ENCODE measurements at regions not wholly inside any gene's neighbourhood (a gene's known extent, or its start where the extent isn't known, plus 50 kb on each side); places are given as distances from the start of the nearest gene placed in this dataset.
"Not testable (repeated sequence)": the region's sequence is repeated elsewhere in the genome, so short reads cannot be mapped to it uniquely, and the experiment has no call there.

DNA sequence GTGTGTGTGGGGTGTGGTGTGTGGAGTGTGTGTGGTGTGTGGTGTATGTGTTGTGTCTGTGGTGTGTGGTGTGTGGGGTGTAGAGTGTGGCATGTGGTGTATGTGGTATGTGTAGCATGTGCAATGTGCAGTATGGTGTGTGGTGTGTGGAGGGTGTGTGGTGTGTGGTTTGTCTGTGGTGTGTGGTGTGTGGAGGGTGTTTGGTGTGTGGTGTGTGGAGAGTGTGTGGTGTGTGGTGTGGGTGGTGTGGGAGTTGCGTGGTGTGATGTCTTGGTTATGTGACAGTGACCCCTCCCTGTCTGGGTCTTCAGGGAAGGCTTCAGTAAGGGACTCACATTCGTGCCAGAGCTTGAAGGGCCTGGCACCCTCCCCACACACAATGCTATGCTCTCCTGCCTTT is 718.2 kb upstream of the SOX11 start:
- Histone ChIP-seq H3K4me3 (replicated peaks in 1 of 3) (no peak overlapping the region), H3K27me3 (no peaks in the 10 kb centered on the region), H3K9me3 (no peaks in the 10 kb centered on the region), H3K36me3 (no peaks in the 10 kb centered on the region), H3K27ac (no peak overlapping the region), H3K4me1 (no peaks in the 10 kb centered on the region)
- 75 to 87% methylated on average over 2 of the region's 2 CpGs for WGBS, 2 donors
- DNase-seq, result no peak
- intact Hi-C loops (cut with DNase I), result no loop called here
- TF ChIP-seq POLR2A (IDR thresholded peaks at IDR 0.05), result no peak
- TF ChIP-seq, protein P1, sequence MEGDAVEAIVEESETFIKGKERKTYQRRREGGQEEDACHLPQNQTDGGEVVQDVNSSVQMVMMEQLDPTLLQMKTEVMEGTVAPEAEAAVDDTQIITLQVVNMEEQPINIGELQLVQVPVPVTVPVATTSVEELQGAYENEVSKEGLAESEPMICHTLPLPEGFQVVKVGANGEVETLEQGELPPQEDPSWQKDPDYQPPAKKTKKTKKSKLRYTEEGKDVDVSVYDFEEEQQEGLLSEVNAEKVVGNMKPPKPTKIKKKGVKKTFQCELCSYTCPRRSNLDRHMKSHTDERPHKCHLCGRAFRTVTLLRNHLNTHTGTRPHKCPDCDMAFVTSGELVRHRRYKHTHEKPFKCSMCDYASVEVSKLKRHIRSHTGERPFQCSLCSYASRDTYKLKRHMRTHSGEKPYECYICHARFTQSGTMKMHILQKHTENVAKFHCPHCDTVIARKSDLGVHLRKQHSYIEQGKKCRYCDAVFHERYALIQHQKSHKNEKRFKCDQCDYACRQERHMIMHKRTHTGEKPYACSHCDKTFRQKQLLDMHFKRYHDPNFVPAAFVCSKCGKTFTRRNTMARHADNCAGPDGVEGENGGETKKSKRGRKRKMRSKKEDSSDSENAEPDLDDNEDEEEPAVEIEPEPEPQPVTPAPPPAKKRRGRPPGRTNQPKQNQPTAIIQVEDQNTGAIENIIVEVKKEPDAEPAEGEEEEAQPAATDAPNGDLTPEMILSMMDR (IDR thresholded peaks at IDR 0.05), result no peak

DNA sequence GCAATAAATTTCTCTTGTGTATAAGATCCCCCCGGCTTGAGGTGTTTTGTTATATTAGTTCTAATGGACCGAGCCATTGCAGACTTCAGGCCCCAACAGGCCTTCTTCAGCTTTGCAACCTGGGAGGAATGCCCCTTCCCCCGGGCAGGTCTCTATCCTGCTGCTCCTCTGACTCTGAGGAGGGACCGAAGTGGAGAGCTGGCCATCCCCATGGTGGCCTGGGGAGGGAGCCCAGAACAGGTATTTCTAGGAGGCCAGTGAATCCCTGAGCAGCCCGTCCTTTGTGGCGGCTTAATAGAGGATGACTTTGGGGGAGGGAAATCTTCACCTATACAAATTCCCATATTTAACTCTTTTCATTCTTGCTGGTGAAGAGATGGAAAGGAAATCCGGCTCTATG is 715.8 kb upstream of the SOX11 start:
- Histone ChIP-seq H3K4me3 (replicated peaks in 1 of 3) (no peak overlapping the region), H3K9me3 (no peaks in the 10 kb centered on the region), H3K4me1 (no peaks in the 10 kb centered on the region), H3K36me3 (no peaks in the 10 kb centered on the region), H3K27me3 (no peaks in the 10 kb centered on the region), H3K27ac (no peak overlapping the region)
- TF ChIP-seq, protein P1 (IDR thresholded peaks at IDR 0.05), result no peak
- intact Hi-C loops (cut with DNase I), result no loop called here
- 85 to 90% methylated on average over 6 to 7 of the region's 7 CpGs for WGBS, 2 donors
- no peak for DNase-seq

DNA sequence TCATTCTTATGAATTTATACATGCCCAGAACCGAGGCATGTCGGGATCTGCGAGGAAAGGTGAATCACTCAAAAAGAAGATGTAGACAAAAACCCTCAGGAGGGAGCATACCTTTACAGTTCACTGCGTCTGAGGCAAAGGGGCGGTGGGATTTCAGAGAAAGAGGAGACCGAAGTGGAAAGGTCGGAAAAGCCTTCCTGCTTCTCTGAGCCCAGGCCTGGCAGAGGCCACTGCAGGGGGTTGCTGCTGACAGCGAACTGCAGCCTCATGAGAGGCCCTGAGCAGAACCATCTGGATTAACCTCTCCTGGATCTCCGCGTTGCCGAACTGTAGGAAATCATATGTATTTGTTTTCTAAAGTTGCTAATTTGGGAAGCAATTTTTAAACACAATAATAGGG is 713.1 kb upstream of the SOX11 start:
- TF ChIP-seq, protein P1 (IDR thresholded peaks at IDR 0.05), result no peak
- no peak for TF ChIP-seq POLR2A (IDR thresholded peaks at IDR 0.05)
- no peak overlapping the region for H3K27ac ChIP-seq
- H3K27me3 ChIP-seq, result no peaks in the 10 kb centered on the region
- no peak for DNase-seq
- no peak overlapping the region for H3K4me3 ChIP-seq (replicated peaks in 1 of 3)
- H3K9me3 ChIP-seq, result no peaks in the 10 kb centered on the region
- intact Hi-C loops (cut with DNase I), result no loop called here
- H3K4me1 ChIP-seq, result no peaks in the 10 kb centered on the region
- no peaks in the 10 kb centered on the region for H3K36me3 ChIP-seq
- WGBS, 2 donors, result 63 to 67% methylated on average over 11 of the region's 11 CpGs

DNA sequence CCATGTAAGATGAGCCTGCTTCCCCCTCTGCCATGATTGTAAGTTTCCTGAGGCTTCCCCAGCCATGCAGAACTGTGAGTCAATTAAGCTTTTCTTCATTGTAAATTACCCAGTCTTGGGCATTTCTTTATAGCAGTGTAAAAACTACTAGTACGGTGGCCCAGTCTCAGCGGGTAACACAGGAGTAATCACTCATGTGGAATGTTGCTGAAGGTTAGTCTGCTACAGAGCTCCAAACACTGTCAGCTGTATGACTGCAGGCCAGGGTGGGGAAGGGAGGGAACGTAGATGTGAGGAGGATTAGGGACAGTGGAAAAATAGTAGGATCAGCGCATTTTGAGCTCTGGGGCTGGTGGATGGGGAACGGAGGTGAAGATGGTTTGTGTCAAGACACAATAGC is 711.2 kb upstream of the SOX11 start:
- DNase-seq, result no peak
- H3K27me3 ChIP-seq, result no peaks in the 10 kb centered on the region
- WGBS, 2 donors, result 81% methylated on average over 5 of the region's 5 CpGs
- intact Hi-C loops (cut with DNase I), result no loop called here
- H3K4me3 ChIP-seq (replicated peaks in 1 of 3), result no peak overlapping the region
- no peaks in the 10 kb centered on the region for H3K36me3 ChIP-seq
- no peaks in the 10 kb centered on the region for H3K9me3 ChIP-seq
- TF ChIP-seq, protein P1 (IDR thresholded peaks at IDR 0.05), result no peak
- no peak for TF ChIP-seq POLR2A (IDR thresholded peaks at IDR 0.05)
- no peak overlapping the region for H3K27ac ChIP-seq
- no peaks in the 10 kb centered on the region for H3K4me1 ChIP-seq

DNA sequence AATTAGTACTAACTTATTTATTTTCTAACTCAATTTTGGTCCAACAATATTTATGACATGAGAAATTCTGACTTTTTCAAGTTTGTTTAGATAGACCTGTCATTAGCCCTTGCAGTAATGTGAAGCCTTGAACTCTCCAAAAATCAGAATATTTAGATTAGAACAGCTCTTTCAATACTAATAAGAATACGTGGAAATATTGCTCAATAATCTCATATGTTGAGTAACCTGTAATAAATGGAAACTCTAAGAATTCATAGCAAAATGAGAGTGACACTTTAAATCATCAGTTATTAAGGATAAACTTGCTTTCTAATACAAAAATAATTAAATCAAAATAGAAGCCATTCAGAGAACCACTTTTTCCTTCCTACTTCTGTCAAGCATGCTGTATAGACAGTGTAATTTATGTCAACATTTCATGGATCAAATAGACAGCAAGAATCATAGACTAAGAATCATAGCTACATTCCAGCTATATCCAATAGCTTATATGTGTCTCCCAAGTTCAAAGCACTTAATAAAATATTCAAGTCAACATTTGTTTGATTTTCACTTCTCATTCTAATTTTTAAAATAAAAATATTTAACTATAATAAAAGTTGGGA is 710.3 kb upstream of the SOX11 start:
- H3K4me3 ChIP-seq (replicated peaks in 1 of 3), result no peak overlapping the region
- TF ChIP-seq, protein P1 (IDR thresholded peaks at IDR 0.05), result no peak
- TF ChIP-seq POLR2A (IDR thresholded peaks at IDR 0.05), result no peak
- no peak for DNase-seq
- no peaks in the 10 kb centered on the region for H3K9me3 ChIP-seq
- H3K27me3 ChIP-seq, result no peaks in the 10 kb centered on the region
- no peaks in the 10 kb centered on the region for H3K36me3 ChIP-seq
- intact Hi-C loops (cut with DNase I), result no loop called here
- H3K27ac ChIP-seq, result no peak overlapping the region
- 81% methylated on average over 1 of the region's 1 CpG for WGBS, 2 donors
- H3K4me1 ChIP-seq, result no peaks in the 10 kb centered on the region

DNA sequence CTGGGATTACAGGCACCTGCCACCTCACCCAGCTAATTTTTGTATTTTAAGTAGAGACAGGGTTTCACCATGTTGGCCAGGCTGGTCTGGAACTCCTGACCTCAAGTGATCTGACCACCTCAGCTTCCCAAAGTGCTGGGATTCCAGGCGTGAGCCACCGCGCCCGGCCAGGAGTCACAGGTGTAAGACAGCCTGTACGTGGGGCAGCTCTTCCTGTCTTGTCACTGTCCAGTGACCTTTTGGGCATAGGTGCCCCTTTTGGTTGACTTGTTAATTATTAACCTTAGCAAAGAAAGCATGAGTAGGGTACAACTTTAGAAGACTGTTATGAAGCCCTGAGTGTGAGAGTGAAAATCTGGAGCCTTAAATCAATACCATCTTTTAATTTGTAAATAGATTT is 703.7 kb upstream of the SOX11 start:
- H3K9me3 ChIP-seq; intact Hi-C loops (cut with DNase I); H3K36me3 ChIP-seq; DNase-seq; H3K27ac ChIP-seq; H3K27me3 ChIP-seq; H3K4me3 ChIP-seq (replicated peaks in 1 of 3); H3K4me1 ChIP-seq: not testable (repeated sequence)
- 86 to 93% methylated on average over 5 of the region's 5 CpGs for WGBS, 2 donors

Data from thyroid gland (tissue), 4 donors.